Loucy (cell line): ENCODE measurements at regions not wholly inside any gene's neighbourhood (a gene's known extent, or its start where the extent isn't known, plus 50 kb on each side); places are given as distances from the start of the nearest gene placed in this dataset.

Source experiments
- CTCF ChIP-seq: fragments of 200-600 bp; sonication (generic); conservative IDR thresholded peaks from 2 replicates; pipeline ENCODE4 v1.5.1; 2014; ENCODE audit warnings: mild to moderate bottlenecking, antibody characterized with exemption, low read length
- EZH2phosphoT487 ChIP-seq: fragments of 200-600 bp; IDR thresholded peaks from 2 replicates; pipeline ENCODE4 v1.6.1; 2018; ENCODE audit warnings: antibody characterized with exemption, mild to moderate bottlenecking, moderate library complexity, borderline replicate concordance

- no peak for TF ChIP-seq CTCF
- no peak for TF ChIP-seq EZH2phosphoT487
Observed at GRCh38 chr6:112744827-112745226, 397.7 kb downstream of the RFPL4B start.
